HG03378 (cell line): ENCODE measurements at regions not wholly inside any gene's neighbourhood (a gene's known extent, or its start where the extent isn't known, plus 50 kb on each side); places are given as distances from the start of the nearest gene placed in this dataset.

Source experiments
- ATAC-seq: cut with Tn5 transposase; IDR thresholded peaks from one replicate; pipeline ENCODE4 v1.9.1; 2021; ENCODE audit warnings: mild to moderate bottlenecking, moderate library complexity; ENCODE audit not compliant: unreplicated experiment

- ATAC-seq, result no peak
Measured at GRCh38 chr16:66290431-66290830, 76.1 kb upstream of the CDH5 start.

GRCh38 chr16:66289986-66290385, 76.5 kb upstream of the CDH5 start:
- ATAC-seq, result no peak

GRCh38 chr16:66289051-66289680, 77.3 kb upstream of the CDH5 start:
- ATAC-seq, result no peak

- no peak for ATAC-seq
Measured at GRCh38 chr16:66287926-66288325, 78.6 kb upstream of the CDH5 start.

- no peak for ATAC-seq
Measured at GRCh38 chr16:66287416-66287815, 79.1 kb upstream of the CDH5 start.

- ATAC-seq, result no peak
Measured at GRCh38 chr16:66286527-66286926, 80.0 kb upstream of the CDH5 start.

GRCh38 chr16:66278604-66279262, 87.8 kb upstream of the CDH5 start:
- ATAC-seq, result no peak

- ATAC-seq, result no peak
Measured at GRCh38 chr16:66278111-66278531, 88.4 kb upstream of the CDH5 start.

- no peak for ATAC-seq
Measured at GRCh38 chr16:66277311-66278070, 89.0 kb upstream of the CDH5 start.

- ATAC-seq, result no peak
Measured at GRCh38 chr16:66275775-66276428, 90.6 kb upstream of the CDH5 start.

GRCh38 chr16:66274335-66275110, 92.0 kb upstream of the CDH5 start:
- peak; percentile 68 for ATAC-seq

- no peak for ATAC-seq
Measured at GRCh38 chr16:66273644-66274334, 92.7 kb upstream of the CDH5 start.

GRCh38 chr16:66273053-66273452, 93.4 kb upstream of the CDH5 start:
- ATAC-seq, result no peak

GRCh38 chr16:66272461-66272860, 94.0 kb upstream of the CDH5 start:
- ATAC-seq, result no peak

- ATAC-seq, result no peak
Measured at GRCh38 chr16:66271074-66272060, 95.1 kb upstream of the CDH5 start.

- ATAC-seq, result no peak
Measured at GRCh38 chr16:66270333-66270927, 96.1 kb upstream of the CDH5 start.

GRCh38 chr16:66269617-66270332, 96.7 kb upstream of the CDH5 start:
- ATAC-seq, result no peak
